ENCODE measurements at regions not wholly inside any gene's neighbourhood (a gene's known extent, or its start where the extent isn't known, plus 50 kb on each side); places are given as distances from the start of the nearest gene placed in this dataset.

DNA sequence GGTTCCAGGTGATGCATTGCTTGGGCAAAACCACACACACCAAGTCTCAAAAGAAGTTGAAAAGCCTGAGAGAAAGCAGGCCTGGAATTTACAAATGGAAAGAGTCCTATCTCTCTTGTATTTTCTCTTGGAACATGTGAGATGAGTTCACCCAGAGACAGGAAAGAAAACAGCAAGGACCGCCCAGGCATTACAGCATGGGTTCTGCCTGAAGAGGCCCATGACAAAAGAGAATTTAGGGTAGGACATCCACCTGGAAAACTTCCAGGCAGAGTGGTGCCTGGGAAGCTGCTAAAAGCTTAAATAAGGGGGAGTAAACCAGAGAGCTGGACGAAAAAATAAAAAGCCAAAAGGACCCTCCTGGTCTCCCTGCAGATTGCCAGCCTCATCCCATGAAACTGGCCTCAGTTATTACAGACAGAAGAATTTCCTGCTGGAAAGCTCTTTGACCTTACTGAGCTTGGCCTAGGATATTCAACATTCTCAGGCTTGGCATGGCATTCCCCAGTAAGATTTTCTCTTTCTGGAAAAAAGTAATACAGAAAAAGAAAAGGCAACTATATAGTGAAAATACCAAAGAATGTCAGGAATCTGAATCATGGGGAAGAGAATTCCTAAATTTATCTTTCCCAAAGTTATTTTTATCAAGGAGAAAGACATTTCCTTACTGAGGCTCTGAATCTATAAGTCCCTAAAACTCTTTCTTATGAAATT, 121.3 kb upstream of the NUDT4 start:
- TF ChIP-seq, protein P1, sequence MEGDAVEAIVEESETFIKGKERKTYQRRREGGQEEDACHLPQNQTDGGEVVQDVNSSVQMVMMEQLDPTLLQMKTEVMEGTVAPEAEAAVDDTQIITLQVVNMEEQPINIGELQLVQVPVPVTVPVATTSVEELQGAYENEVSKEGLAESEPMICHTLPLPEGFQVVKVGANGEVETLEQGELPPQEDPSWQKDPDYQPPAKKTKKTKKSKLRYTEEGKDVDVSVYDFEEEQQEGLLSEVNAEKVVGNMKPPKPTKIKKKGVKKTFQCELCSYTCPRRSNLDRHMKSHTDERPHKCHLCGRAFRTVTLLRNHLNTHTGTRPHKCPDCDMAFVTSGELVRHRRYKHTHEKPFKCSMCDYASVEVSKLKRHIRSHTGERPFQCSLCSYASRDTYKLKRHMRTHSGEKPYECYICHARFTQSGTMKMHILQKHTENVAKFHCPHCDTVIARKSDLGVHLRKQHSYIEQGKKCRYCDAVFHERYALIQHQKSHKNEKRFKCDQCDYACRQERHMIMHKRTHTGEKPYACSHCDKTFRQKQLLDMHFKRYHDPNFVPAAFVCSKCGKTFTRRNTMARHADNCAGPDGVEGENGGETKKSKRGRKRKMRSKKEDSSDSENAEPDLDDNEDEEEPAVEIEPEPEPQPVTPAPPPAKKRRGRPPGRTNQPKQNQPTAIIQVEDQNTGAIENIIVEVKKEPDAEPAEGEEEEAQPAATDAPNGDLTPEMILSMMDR (conservative IDR thresholded peaks at IDR 0.05; ENCODE audit: low read depth, low read length) = no peak
- TF ChIP-seq EZH2 (IDR thresholded peaks at IDR 0.05; ENCODE audit: borderline replicate concordance, low read depth, low read length, poor library complexity, severe bottlenecking) = no peak
